ENCODE measurements at regions not wholly inside any gene's neighbourhood (a gene's known extent, or its start where the extent isn't known, plus 50 kb on each side); places are given as distances from the start of the nearest gene placed in this dataset.

GRCh38 chr9:93900971-93901861 lies 53.9 kb downstream of the BARX1 start:
- DNase-seq (ENCODE audit: low read depth), result no peak

GRCh38 chr9:93900436-93900819 lies 54.7 kb downstream of the BARX1 start:
- DNase-seq (ENCODE audit: low read depth), result no peak

GRCh38 chr9:93899609-93900435 lies 55.3 kb downstream of the BARX1 start:
- no peak for DNase-seq (ENCODE audit: low read depth)

- no peak for DNase-seq (ENCODE audit: low read depth)
Observed at GRCh38 chr9:93898502-93899426, 56.4 kb downstream of the BARX1 start.

- no peak for DNase-seq (ENCODE audit: low read depth)
Observed at GRCh38 chr9:93898026-93898425, 57.1 kb downstream of the BARX1 start.

GRCh38 chr9:93897075-93897970 lies 57.8 kb downstream of the BARX1 start:
- DNase-seq (ENCODE audit: low read depth), result no peak

- no peak for DNase-seq (ENCODE audit: low read depth)
Observed at GRCh38 chr9:93896496-93897033, 58.6 kb downstream of the BARX1 start.

GRCh38 chr9:93896093-93896492 lies 59.1 kb downstream of the BARX1 start:
- no peak for DNase-seq (ENCODE audit: low read depth)

GRCh38 chr9:93895535-93895934 lies 59.6 kb downstream of the BARX1 start:
- DNase-seq (ENCODE audit: low read depth), result no peak

GRCh38 chr9:93894691-93895079 lies 60.5 kb downstream of the BARX1 start:
- no peak for DNase-seq (ENCODE audit: low read depth)

- no peak for DNase-seq (ENCODE audit: low read depth)
Observed at GRCh38 chr9:93893899-93894690, 61.1 kb downstream of the BARX1 start.

GRCh38 chr9:93893194-93893593 lies 62.0 kb downstream of the BARX1 start:
- DNase-seq (ENCODE audit: low read depth), result no peak

GRCh38 chr9:93892748-93893147 lies 62.4 kb downstream of the BARX1 start:
- no peak for DNase-seq (ENCODE audit: low read depth)

GRCh38 chr9:93891549-93892310 lies 63.4 kb downstream of the BARX1 start:
- DNase-seq (ENCODE audit: low read depth), result no peak

GRCh38 chr9:93891050-93891449 lies 64.1 kb downstream of the BARX1 start:
- DNase-seq (ENCODE audit: low read depth), result no peak

GRCh38 chr9:93890436-93890935 lies 64.7 kb downstream of the BARX1 start:
- no peak for DNase-seq (ENCODE audit: low read depth)

- no peak for DNase-seq (ENCODE audit: low read depth)
Observed at GRCh38 chr9:93886911-93887310, 68.2 kb downstream of the BARX1 start.

- DNase-seq (ENCODE audit: low read depth), result no peak
Observed at GRCh38 chr9:93884808-93885207, 70.3 kb downstream of the BARX1 start.
